ENCODE measurements at regions not wholly inside any gene's neighbourhood (a gene's known extent, or its start where the extent isn't known, plus 50 kb on each side); places are given as distances from the start of the nearest gene placed in this dataset.

GRCh38 chr4:98781641-98782357 lies 123.4 kb upstream of the TSPAN5 start:
- TF ChIP-seq CTCF (conservative IDR thresholded peaks at IDR 0.05): no peak
- no peak for TF ChIP-seq EZH2 (IDR thresholded peaks at IDR 0.05; ENCODE audit: low read depth)

Measured in PC-9 (cell line).